NOMO-1 treated with DMSO at 0.1 percent for 48 hours (cell line): ENCODE measurements at regions not wholly inside any gene's neighbourhood (a gene's known extent, or its start where the extent isn't known, plus 50 kb on each side); places are given as distances from the start of the nearest gene placed in this dataset.
"Not testable (repeated sequence)": the region's sequence is repeated elsewhere in the genome, so short reads cannot be mapped to it uniquely, and the experiment has no call there.

Source experiments
- DNase-seq: peaks from one replicate; lab custom pipeline; 2025; ENCODE audit not compliant: unreplicated experiment; lab: John Stamatoyannopoulos, UW

DNA sequence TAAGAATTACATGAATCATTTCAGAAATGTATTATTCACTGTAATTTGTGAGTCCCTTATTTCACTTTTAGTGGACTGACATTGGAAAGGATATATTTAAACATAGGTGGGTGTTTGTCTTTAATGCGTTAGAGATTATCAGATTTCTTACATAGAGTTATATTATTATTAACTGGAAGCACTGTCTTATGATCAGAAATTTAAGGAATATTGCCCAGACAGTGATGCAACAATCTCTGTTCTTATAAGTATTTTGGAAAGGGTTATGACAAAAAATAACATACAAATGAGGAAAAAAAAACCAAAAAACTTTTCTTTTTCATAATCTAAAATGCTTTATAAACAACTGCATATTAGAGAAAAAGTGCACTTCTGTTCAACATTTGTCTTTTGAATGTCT is 836.6 kb downstream of the SLC6A15 start:
- no peak for DNase-seq

DNA sequence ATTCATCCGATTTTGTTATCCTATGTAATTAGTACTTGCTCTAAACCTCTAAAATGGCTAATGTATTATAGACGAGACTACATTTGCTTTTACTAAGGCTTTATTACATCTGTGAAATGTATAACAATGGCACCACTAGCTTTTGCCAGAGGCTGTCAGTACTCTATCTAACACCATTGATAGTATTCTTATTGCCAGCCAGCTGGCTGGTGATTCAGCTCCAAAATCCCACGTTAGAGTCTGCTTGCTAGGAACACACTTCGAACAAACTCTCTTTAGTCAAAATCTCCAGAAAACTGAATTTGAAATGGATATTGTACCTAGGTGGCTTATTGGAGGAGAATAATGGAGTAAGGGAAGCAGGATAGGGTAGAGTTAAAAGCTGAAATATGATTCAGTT is 839.2 kb downstream of the SLC6A15 start:
- DNase-seq, result no peak

DNA sequence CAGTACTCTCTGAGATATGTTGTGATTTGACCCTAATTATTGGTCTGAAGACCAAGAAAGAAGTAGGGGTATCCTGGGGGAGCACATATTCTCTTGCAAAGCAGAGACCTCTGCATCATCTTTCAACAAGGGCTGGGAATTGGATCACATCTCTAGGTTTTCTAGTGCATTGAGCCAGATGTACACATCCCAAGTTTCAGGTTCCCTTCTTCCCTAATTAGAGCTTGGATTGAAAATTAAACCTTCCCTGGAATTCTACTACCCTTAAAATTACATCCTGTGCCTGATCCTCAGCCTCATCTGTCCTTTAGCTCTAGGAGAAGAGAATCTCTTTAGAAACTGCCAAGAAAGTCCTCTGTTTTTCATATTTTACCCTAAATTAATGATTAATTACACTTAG is 839.6 kb downstream of the SLC6A15 start:
- DNase-seq, result no peak

DNA sequence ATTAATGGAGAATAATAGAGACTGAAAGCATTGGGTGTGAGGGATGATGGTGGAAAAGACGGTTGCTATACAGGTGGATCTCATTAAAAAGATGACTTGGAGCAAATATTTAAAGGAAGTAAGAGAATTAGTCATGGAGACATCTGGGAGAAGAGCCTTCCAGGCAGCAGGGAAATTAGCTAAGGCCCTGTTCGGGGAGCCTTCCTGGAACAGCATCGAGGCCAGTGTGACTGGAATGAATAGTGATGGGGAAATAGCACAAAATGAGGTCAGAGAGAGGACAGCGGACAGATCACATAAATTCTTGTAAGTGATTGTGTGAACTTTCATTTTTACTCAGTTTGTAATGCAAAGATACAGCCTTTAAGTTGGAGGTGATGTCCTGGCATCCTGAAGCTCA is 842.3 kb downstream of the SLC6A15 start:
- DNase-seq, result no peak

DNA sequence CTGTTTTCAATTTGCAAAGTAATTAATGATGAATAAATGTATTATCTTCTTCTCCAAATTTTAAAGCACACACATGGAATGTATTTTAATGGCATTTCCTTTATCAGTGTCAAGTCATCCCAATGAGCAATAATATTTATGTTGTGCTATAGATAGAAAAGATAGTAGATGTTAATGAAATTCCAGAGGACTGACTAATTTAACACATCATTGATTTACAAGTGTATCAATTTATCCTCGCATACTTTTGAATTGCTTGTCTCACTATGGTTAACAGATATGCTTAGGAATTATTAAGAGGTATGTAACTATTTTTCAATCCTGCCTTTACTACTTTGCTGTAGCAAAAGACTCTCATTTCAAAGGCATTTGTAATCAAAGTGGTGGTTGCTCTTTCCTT is 842.9 kb downstream of the SLC6A15 start:
- no peak for DNase-seq

DNA sequence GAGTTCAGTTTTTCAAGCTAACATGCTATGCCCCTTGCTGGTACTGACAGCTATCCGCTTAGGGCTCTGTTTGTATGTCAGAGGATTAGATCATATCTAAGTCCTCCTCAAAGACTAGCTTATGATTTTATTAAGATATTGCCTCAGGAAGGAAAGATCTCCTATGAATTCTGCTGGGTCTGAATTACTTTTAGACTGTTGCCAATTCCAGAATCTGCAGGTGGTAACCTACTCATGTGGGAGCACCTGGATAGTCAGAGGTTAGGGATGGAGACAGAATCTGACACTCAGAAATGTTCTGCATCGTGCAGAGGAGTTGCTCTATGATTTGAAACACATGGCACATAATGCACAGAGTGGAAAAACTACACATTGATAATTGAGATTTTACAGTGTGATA is 843.4 kb downstream of the SLC6A15 start:
- DNase-seq, result no peak

DNA sequence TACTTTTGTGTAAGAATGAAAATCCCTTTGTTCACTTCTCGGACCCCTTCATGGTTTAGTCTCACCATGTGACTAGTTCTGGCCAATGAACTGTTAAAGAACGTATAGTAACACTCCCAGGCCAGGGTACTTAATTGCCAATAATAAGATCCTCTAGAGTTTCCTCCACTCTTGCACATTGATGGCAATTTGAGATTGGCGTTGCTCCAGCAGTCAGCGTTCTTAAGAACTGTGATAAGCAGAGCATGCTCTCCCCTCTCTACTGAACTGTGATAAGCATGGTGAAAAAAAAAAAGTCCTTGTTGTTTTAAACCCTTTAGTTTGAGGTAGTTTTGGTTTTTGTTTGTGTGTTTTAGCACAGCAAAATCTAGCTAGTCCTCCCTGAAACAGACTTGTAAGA is 854.5 kb downstream of the SLC6A15 start:
- DNase-seq, result no peak

DNA sequence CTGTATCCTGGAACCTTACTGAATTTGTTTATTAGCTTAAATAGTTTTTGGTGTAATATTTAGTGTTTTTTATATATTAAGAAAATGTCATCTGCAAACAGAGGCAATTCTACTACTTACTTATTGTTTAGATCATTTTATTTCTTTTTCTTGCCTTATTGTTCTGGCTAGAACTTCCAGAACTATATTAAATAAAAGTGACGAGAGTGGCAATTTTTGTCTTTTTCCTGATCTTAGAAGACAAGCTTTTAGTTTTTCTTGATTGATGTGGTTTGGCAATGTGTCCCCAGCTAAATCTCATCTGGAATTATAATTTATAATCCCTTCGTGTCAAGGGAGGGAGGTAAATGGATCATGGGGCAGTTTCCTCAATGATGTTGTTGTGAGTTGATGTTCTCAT is 857.8 kb downstream of the SLC6A15 start:
- DNase-seq, result no peak

DNA sequence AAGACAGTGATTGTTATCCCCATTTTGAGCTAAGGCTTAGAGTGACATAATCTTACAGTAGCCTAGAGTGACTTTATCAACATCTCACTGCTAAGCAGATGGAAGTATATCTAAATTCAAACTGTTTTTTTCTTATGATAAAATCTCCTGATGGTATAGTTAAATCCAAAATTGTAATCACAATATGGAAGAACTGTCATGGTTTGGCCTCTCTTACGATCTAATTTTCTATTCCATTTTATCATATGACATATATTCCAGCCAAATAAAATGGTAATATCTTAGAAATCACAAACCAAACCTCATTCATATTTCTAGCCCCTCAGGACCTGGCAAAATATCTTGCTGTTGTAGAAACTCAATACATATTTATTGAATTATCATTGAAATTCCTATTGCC is 864.7 kb downstream of the SLC6A15 start:
- no peak for DNase-seq

DNA sequence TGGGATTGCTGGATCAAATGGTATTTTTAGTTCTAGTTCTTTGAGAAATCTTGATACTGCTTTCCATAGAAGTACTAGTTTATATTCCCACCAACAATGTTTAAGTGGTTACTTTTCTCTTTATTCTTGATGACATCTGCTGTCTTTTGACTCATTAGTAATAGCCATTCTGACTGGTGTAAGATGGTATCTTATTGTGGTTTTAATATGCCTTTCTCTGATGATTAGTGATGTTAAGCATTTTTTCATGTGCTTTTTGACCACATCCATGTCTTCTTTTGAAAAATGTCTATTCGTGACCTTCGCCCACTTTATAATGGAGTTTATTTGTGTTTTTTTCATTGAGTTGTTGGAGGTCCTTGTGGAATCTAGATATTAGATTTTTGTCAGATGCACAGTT is 865.7 kb downstream of the SLC6A15 start:
- DNase-seq, result no peak

DNA sequence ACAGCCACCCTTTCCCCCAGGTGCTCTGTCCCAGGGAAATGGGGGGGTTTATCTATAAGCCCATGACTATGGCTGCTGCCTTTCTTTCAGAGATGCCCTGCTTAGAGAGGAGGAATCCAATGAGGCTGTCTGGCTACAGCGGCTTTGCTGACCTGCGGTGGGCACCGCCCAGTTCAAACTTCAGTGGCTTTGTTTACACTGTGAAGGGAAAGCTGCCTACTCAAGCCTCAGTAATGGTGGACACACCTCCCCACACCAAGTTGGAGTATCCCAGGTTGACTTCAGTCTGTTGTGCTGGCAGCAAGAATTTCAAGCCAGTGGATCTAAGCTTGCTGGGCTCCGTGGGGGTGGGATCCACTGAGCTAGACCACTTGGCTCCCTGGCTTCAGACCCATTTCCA is 869.2 kb downstream of the SLC6A15 start:
- no peak for DNase-seq

DNA sequence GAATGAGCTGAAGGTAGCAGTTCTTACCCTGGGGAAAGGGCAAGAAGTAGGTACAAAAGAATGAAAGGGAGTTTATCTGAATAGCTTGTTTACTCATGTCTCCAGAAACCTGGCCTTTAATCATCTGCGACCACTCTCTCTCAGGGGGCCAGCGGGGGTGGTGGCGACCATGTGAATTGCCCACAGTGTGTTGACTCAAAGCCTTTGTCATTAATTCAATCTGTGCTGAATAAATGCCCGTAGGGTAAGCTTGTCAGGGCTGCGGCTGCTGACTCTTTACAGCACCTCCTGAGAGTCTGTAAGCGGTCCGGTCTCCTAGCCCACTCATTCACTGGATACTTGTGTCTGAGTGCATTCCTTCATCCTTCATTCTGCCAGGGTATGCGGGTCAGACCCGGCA is 874.4 kb downstream of the SLC6A15 start:
- no peak for DNase-seq

DNA sequence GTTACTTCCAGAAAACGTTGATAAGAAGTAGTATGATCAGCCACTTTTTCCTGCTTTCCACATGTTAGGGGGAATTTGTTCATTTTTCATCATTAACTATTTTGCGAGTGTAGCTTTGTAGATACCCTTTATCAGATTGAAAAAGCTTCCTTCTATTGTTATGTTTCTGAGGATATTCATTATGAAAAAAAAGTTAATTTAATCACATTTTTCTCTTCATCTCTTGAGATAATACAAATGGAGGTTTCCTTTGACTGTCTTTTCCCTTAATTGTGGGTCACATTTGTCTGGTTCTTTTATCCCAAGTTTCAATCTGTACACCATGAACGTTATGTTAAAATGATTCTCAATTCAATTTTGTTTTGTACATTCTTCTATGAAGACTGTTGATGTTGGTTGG is 875.7 kb downstream of the SLC6A15 start:
- DNase-seq, result no peak

DNA sequence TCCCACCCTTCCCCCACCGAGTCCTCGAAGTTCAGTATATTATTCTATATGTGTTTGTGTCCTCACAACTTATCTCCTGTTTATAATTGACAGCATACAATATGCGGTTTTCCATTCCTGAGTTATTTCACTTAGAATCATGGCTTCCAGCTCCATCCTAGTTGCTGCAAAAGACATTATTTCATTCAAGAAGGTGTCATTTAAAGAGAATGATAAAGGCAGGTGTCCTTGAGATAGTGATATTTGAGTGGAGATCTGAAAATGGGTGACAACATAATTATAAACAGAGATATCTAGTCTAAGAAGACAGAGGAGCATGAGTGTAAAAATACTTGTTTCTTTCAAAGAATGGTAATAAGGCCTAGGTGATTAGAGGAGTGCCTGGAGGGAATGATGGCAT is 876.8 kb downstream of the SLC6A15 start:
- no peak for DNase-seq

DNA sequence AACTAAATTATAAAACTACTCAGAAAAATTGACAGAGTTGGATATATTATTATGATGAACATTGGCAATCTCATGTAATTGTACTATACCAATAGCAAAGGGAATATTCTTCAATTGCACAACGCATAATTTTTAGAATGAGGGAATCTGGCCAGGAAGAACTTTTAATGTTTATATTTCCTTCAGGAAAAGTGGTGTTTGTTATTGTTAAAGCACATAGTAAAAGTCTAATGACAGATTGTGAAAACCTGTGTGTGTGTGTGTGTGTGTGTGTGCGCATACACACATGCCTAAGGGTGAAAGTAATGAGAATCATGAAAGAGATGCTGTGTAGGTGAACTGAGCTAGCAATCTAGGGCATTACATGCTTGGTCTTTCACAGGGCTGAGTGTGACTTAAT is 877.7 kb downstream of the SLC6A15 start:
- no peak for DNase-seq

DNA sequence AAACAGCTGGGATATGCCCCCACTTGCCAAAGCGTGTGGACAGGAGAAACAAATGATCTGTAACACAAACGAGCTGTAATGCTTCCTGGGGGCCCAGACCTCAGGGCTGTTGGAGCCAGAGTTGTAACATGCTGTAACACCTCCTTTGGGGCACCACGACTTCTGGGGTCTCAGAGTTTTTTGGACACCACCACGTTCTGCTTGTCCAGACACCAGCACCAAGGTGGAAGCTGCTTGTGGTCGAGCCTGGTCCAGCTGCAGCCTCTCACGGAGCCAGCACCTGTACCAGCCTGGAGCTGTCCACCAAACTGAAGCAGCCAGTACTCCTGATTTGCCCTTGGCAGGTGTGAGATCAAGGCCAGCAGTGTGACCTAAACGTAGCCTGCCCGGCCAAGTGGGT is 879.4 kb downstream of the SLC6A15 start:
- no peak for DNase-seq

DNA sequence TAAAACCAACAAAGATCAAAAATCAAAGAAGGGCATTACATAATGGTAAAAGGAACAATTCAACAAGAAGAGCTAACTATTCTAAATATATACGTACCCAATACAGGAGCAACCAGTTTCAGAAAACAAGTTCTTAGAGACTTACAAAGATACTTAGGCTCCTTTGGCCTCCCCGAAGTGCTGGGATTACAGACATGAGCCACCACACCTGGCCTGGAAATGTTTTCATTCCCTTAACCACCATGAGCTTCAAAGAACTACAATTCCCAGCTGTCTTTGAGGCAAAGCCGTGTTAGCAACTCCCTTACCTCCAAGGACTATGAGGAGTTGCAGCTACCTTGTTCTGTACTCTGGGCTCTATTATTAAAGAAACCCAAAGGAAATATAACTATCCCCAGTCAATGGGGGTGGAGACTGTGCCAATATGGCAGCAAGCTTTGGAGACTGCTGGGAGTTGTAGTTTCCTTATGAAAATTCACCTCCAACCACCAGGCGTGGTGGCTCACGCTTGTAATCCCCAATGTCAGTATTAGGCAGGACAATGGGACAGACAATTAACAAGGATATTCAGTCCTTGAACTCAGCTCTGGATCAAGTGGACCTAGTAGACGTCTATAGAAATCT is 893.9 kb downstream of the SLC6A15 start:
- not testable (repeated sequence) for DNase-seq

DNA sequence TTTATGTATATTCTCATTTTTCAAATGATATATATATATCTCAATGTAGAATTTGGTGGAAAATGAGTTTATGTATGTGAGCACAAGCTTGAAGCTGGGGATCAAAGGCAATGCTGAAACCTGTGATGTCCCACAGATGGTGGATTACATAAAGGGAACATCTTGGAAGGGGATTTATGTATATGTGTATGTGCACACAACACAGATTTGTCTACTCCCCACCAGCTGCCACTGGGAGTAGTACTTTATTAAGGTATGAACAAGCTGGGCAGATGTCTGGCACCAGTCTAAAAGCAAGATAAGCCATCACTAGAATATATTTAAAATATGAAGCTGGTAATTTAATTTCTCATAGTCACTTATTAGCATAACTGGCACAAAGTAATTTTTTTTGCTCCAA is 895.6 kb downstream of the SLC6A15 start:
- no peak for DNase-seq

DNA sequence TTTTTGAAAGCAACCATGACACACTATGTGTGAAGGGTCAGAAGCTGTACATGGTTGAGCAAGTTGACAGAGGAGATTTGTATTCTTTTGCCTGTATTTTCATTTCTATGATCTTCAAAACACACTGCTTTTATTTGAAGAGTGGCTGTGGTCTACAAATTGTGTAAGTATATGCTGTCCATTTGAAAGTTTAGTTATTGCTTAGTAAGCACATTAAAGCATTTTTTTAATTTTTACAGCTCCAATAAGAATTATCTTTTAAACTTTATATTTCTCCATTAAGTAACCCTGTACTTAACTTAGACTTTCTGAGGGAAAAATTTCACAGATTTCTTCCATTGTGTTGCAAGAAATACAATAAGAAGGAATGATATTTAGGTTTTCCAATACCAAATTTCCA is 915.2 kb downstream of the SLC6A15 start:
- no peak for DNase-seq

DNA sequence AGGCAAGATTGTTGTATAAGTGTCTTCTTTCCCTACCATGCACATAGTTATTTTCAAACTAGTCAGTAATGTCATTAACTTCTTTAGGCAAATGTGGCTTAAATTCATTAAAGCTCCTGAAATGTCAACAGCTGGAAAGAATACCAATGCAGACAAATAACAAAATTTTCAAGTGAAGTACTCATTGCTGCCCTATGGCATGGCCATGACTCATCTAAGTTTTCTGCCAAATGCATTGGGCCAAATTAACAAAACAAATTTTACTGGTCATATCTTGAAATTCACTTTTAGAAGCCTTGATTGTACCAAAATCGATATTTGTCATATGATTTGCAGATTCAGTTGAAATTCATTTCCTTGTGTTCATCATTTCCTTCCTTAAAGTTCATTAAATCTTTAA is 915.9 kb downstream of the SLC6A15 start:
- no peak for DNase-seq

DNA sequence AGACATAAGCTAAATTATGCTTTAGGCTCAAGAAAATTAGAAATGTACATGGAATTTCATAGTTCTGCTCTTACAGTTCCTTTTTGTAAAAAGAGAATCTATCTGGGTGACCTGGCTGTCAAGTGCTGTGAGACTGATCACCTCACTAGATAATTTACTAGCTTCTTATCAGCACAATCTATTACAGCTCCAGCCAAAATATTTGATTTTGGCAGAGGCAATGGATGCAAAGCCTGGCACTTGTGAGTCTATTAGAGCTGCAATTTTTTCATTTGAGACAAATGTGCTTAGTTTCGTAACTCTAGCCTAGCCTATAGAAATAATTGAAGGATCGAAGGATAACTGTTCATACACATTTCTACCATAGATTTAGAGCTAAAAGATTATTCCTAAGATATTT is 927.5 kb downstream of the SLC6A15 start:
- no peak for DNase-seq

DNA sequence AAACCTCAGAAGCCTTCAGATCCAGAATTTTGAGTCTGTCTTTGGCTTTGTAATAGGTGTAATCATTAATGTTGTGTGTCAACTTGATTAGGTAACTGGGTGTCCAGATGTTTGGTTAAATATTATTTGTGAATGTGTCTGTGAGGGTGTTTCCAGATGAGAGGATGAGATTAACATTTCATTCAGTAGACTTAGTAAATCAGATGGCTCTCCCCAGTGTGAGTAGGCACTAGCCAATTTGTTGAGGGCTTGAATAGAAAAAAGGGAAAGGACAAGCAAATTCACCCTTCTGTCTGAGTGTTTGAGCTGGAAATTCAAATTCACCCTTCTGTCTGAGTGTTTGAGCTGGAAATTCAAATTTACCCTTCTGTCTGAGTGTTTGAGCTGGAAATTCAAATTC is 932.2 kb downstream of the SLC6A15 start:
- no peak for DNase-seq

DNA sequence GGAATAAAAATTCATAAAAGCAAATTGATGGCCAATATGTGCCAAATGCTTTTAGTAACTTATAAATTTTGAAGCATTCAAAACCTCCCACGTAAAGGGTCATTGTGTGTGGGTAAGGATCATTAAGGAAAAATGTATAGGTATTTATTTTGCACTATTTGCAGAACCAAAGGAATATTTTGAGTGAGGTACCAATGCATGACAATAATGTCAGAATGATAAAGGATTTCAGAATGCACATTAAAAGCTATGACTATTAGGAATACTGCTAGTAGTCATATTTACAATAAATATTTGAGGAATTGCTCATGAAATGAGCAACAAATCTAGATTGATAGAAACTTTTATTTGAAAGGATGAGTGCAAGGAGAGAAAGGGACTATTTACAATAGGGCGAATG is 932.8 kb downstream of the SLC6A15 start:
- DNase-seq, result no peak

DNA sequence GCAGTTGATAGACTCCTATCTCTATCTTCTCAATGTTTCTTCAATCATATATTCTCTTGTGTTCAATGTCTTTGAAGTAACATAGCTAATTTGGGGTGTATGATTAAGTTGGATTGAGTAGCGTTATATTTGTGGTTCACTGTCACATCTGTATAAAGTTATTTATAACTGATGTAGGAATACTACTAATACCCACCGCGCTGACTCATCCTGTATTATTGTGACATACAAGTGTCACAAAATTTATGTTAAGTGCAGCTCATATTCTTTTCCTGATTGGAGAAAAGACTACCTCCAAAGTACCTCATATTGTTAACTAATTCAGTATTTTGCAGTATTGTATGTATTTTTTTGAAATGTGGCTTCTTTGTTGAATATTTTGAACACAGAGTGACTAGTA is 940.8 kb downstream of the SLC6A15 start:
- no peak for DNase-seq
